ENCODE measurements at regions not wholly inside any gene's neighbourhood (a gene's known extent, or its start where the extent isn't known, plus 50 kb on each side); places are given as distances from the start of the nearest gene placed in this dataset.

DNA sequence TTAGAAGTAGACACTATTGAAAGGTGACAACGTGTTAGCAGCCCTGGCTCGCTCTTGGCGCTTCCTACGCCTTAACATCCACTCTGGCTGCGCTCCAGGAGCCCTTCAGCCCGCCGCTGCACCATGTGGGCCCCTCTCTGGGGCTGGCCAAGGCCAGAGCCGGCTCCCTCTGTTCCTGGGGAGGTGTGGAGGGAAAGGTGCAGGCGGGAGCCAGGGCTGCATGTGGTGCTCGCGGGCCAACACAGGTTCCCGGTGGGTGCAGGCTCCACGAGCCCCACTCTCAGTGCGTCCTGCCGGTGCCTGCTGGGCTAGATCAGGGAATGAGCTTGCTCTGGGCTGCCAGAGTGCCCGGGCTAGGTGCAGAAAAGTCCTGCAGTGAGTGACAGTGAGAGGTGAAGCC is 1284.3 kb downstream of the OLFM4 start:
- TF ChIP-seq, protein P1, sequence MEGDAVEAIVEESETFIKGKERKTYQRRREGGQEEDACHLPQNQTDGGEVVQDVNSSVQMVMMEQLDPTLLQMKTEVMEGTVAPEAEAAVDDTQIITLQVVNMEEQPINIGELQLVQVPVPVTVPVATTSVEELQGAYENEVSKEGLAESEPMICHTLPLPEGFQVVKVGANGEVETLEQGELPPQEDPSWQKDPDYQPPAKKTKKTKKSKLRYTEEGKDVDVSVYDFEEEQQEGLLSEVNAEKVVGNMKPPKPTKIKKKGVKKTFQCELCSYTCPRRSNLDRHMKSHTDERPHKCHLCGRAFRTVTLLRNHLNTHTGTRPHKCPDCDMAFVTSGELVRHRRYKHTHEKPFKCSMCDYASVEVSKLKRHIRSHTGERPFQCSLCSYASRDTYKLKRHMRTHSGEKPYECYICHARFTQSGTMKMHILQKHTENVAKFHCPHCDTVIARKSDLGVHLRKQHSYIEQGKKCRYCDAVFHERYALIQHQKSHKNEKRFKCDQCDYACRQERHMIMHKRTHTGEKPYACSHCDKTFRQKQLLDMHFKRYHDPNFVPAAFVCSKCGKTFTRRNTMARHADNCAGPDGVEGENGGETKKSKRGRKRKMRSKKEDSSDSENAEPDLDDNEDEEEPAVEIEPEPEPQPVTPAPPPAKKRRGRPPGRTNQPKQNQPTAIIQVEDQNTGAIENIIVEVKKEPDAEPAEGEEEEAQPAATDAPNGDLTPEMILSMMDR (IDR thresholded peaks at IDR 0.05; ENCODE audit: control extremely low read depth in 1 of 3, insufficient read depth in 1 of 3, low read depth in 1 of 3, low read length in 3 of 3), result no peak
- TF ChIP-seq TAF1 (IDR thresholded peaks at IDR 0.05; ENCODE audit: low read depth, low read length) (no peak), SUZ12 (IDR thresholded peaks at IDR 0.05; ENCODE audit: low read length) (no peak), EZH2 (IDR thresholded peaks at IDR 0.05; ENCODE audit: low read depth, low read length, severe bottlenecking) (no peak)

All from H1 (cell line).